Fibroblast of lung (primary cell): ENCODE measurements at regions not wholly inside any gene's neighbourhood (a gene's known extent, or its start where the extent isn't known, plus 50 kb on each side); places are given as distances from the start of the nearest gene placed in this dataset.

Experiments used
- DNase-seq, 2 donors: peaks; one replicate each; pipeline versions ENCODE4 v3.0.0 to v3.0.0-alpha.2; 2010; ENCODE audit warnings: low read depth in 2 of 2
- H2AFZ ChIP-seq: 2 replicates; pipeline ENCODE4 v1.5.1; 2012; ENCODE audit warnings: low read length, control low read depth, inconsistent platforms
- H3K27ac ChIP-seq: 2 replicates; pipeline ENCODE4 v1.5.1; 2011; ENCODE audit warnings: low read length, control low read depth; ENCODE audit not compliant: insufficient read depth
- H3K27me3 ChIP-seq: 2 replicates; pipeline ENCODE4 v1.5.1; 2011; ENCODE audit warnings: mild to moderate bottlenecking, low read length; ENCODE audit not compliant: control insufficient read depth, insufficient read depth
- H3K36me3 ChIP-seq: 2 replicates; pipeline ENCODE4 v1.5.1; 2011; ENCODE audit warnings: low read length; ENCODE audit not compliant: control insufficient read depth, insufficient read depth
- H3K4me1 ChIP-seq: 2 replicates; pipeline ENCODE4 v1.5.1; 2011; ENCODE audit warnings: low read length; ENCODE audit not compliant: control insufficient read depth, insufficient read depth; ENCODE audit errors: extremely low read depth
- H3K4me2 ChIP-seq: 2 replicates; pipeline ENCODE4 v1.5.1; 2011; ENCODE audit warnings: low read length, control low read depth; ENCODE audit not compliant: insufficient read depth; ENCODE audit errors: extremely low read depth
- H3K4me3 ChIP-seq, 4 experiments: fragments of 200-600 bp in 1 of 4; sonication (generic) in 1 of 4; replicated peaks in 1 of 4; 2 replicates each; pipeline ENCODE4 v1.5.1; 2011 to 2016; ENCODE audit warnings: low read length in 4 of 4, low read depth in 3 of 4, mild to moderate bottlenecking in 3 of 4, control low read depth in 2 of 4, inconsistent platforms in 1 of 4, mixed read lengths in 1 of 4; ENCODE audit not compliant: insufficient read depth in 1 of 4; ENCODE audit errors: control extremely low read depth in 1 of 4
- H3K79me2 ChIP-seq: 2 replicates; pipeline ENCODE4 v1.5.1; 2012; ENCODE audit warnings: mild to moderate bottlenecking, low read length, inconsistent platforms; ENCODE audit not compliant: control insufficient read depth, insufficient read depth
- H3K9ac ChIP-seq: 2 replicates; pipeline ENCODE4 v1.5.1; 2011; ENCODE audit warnings: mild to moderate bottlenecking, low read length, control low read depth; ENCODE audit not compliant: insufficient read depth
- H3K9me3 ChIP-seq: 2 replicates; pipeline ENCODE4 v1.5.1; 2012; ENCODE audit warnings: low read depth, low read length; ENCODE audit not compliant: control insufficient read depth, insufficient read depth
- H4K20me1 ChIP-seq: 2 replicates; pipeline ENCODE4 v1.5.1; 2011; ENCODE audit warnings: low read length; ENCODE audit not compliant: control insufficient read depth, insufficient read depth; ENCODE audit errors: extremely low read depth
- EZH2 ChIP-seq: IDR thresholded peaks from 2 replicates; pipeline ENCODE4 v1.5.1; 2012; ENCODE audit warnings: low read length, control low read depth, mild to moderate bottlenecking; ENCODE audit errors: missing control alignments
- TF ChIP-seq, protein P1 (sequence below), 2 donors: IDR thresholded peaks in 1 of 2; conservative IDR thresholded peaks in 1 of 2; 1 replicate in 1 of 2; 2 replicates in 1 of 2; pipeline ENCODE4 v1.5.1; 2011 to 2012; ENCODE audit warnings: low read length in 2 of 2, control low read depth in 1 of 2, inconsistent platforms in 1 of 2, low read depth in 1 of 2, mild to moderate bottlenecking in 1 of 2

DNA sequence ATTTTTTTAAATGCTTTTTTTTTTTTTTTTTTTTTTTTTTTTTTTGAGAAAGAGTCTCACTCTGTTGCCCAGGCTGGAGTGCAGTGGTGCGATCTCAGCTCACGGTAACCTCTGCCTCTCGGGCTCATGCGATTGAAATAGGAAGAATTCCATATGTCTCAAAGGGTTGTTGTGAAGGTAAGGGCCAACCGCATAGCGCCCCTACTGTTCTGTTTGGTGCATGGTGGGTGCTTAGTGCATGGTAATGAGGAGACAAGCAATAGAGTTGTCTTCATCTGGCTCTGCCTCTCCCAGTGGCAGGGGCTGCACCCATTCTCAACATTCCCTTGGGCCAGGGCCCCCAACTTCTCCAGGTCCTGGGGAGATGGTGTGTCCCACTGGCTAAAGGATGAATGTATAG lies 68.7 kb downstream of the RASL11A start:
- Histone ChIP-seq H3K9ac (no peak overlapping the region), H3K27me3 (no peaks in the 10 kb centered on the region)
- peak; percentile 20 to 61 for DNase-seq

DNA sequence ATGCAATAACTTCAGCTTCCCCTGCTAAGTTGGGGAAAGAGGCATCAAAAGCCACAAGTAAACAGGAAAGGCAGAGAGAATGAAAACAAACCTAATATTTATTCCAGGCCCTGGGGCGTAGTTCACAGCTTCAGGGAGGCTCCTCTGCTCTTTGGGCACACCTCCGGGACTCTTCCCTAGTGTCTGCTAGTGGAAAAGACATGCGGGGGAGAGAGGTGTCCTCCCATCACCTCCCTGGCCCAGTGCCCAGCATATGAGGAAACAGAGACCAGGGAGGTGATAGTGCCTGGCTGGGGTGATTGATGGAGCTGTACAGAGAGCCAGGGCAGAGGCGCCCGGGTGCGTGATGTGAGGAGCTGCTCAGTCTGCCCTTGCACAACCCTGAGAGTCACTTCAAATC lies 71.0 kb downstream of the RASL11A start:
- Histone ChIP-seq H2AFZ (no peak overlapping the region), H3K36me3 (no peaks in the 10 kb centered on the region), H3K4me3 (no peak overlapping the region), H3K27me3 (no peaks in the 10 kb centered on the region), H4K20me1 (no peaks in the 10 kb centered on the region), H3K4me2 (no peak overlapping the region), H3K9me3 (no peaks in the 10 kb centered on the region), H3K27ac (no peak overlapping the region), H3K79me2 (no peaks in the 10 kb centered on the region), H3K4me1 (no peaks in the 10 kb centered on the region), H3K9ac (no peak overlapping the region)
- TF ChIP-seq EZH2, result no peak
- TF ChIP-seq, protein P1, sequence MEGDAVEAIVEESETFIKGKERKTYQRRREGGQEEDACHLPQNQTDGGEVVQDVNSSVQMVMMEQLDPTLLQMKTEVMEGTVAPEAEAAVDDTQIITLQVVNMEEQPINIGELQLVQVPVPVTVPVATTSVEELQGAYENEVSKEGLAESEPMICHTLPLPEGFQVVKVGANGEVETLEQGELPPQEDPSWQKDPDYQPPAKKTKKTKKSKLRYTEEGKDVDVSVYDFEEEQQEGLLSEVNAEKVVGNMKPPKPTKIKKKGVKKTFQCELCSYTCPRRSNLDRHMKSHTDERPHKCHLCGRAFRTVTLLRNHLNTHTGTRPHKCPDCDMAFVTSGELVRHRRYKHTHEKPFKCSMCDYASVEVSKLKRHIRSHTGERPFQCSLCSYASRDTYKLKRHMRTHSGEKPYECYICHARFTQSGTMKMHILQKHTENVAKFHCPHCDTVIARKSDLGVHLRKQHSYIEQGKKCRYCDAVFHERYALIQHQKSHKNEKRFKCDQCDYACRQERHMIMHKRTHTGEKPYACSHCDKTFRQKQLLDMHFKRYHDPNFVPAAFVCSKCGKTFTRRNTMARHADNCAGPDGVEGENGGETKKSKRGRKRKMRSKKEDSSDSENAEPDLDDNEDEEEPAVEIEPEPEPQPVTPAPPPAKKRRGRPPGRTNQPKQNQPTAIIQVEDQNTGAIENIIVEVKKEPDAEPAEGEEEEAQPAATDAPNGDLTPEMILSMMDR (conservative IDR thresholded peaks at IDR 0.05 in 1 of 2, IDR thresholded peaks at IDR 0.05 in 1 of 2; ENCODE audit: low read depth in 1 of 2, low read length in 2 of 2), result no peak
- no peak for DNase-seq

More for the DNA sequence above, 68.7 kb downstream of the RASL11A start:
- H2AFZ ChIP-seq, result no peak overlapping the region
- no peaks in the 10 kb centered on the region for H3K36me3 ChIP-seq
- H3K4me1 ChIP-seq, result no peaks in the 10 kb centered on the region
- no peak overlapping the region for H3K4me3 ChIP-seq
- no peak for TF ChIP-seq EZH2
- TF ChIP-seq, protein P1 (conservative IDR thresholded peaks at IDR 0.05 in 1 of 2, IDR thresholded peaks at IDR 0.05 in 1 of 2; ENCODE audit: low read depth in 1 of 2, low read length in 2 of 2), result peak; percentile 64 to 76
- no peak overlapping the region for H3K4me2 ChIP-seq
- no peaks in the 10 kb centered on the region for H4K20me1 ChIP-seq
- H3K9me3 ChIP-seq, result no peaks in the 10 kb centered on the region
- H3K27ac ChIP-seq, result no peak overlapping the region
- H3K79me2 ChIP-seq, result no peaks in the 10 kb centered on the region

DNA sequence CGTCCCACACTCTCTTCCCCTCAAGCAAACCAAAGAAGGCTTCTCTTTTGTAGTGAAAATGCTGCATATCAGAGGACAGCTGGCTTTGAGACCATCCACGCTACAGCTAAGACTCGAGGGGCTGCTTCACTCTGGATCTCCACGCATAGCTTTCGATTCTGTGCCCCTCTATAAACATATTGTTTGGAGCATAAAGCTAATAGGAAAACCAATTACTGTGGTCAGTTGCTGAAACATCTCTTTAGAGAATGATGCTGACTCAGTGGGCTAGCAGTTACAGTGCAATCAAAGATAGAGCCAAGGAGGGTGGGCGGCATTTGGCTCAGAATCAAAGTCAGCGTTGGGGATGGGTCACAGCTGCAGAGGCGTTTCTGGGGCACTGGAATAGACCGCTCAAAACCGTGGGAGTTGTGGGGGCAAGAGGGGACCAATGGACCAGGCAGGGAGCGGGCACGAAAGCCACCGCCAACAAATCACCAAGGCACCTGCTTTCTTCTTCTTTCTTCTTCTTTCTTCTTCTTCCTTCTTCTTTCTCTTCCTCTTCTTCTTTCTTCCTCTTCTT lies 76.7 kb downstream of the RASL11A start:
- Histone ChIP-seq H3K9ac (no peak overlapping the region), H3K79me2 (no peaks in the 10 kb centered on the region), H3K27me3 (no peaks in the 10 kb centered on the region), H3K27ac (no peak overlapping the region), H4K20me1 (no peaks in the 10 kb centered on the region), H2AFZ (no peak overlapping the region), H3K4me2 (no peak overlapping the region), H3K9me3 (no peaks in the 10 kb centered on the region), H3K4me1 (no peaks in the 10 kb centered on the region), H3K36me3 (no peaks in the 10 kb centered on the region), H3K4me3 (no peak overlapping the region)
- peak in 1 of 2 donors; percentile 30 for DNase-seq
- TF ChIP-seq EZH2, result no peak
- TF ChIP-seq, protein P1 (conservative IDR thresholded peaks at IDR 0.05 in 1 of 2, IDR thresholded peaks at IDR 0.05 in 1 of 2; ENCODE audit: low read depth in 1 of 2, low read length in 2 of 2), result no peak
